ENCODE measurements at regions not wholly inside any gene's neighbourhood (a gene's known extent, or its start where the extent isn't known, plus 50 kb on each side); places are given as distances from the start of the nearest gene placed in this dataset.

DNA sequence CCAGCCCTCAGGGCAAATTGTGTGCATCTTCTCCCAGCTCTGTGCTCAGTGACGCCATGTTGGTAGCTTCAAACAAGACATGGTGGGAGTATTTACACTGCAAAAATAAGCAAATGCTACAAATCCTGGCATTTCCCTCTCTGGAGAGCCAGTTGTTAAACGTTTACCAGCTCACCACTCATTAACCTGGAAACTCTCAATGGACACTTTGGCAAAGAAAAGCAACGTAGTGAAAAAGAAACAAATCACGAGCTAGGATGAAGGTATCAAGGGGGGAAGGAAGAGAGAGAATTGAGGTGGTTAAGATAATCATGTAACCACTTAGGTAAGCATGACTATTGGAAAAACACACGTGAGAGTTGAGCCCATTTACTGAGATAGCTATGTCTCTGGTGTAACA, 72.5 kb downstream of the MRPS30 start:
- Histone ChIP-seq H3K9me3 (no peaks in the 10 kb centered on the region), H3K4me1 (no peaks in the 10 kb centered on the region), H3K27me3 (no peaks in the 10 kb centered on the region), H3K4me3 (no peak overlapping the region), H3K27ac (no peak overlapping the region), H3K36me3 (no peaks in the 10 kb centered on the region)
- intact Hi-C loops (cut with DNase I), result no loop called here
- DNase-seq (no peak), ATAC-seq (no peak)
- TF ChIP-seq CTCF (IDR thresholded peaks at IDR 0.05) (no peak), POLR2A (IDR thresholded peaks at IDR 0.05) (no peak)
- 30% methylated on average over 5 of the region's 5 CpGs for WGBS (ENCODE audit: insufficient coverage, low coverage, low lambda C conversion rate, missing lambda C conversion rate)

DNA sequence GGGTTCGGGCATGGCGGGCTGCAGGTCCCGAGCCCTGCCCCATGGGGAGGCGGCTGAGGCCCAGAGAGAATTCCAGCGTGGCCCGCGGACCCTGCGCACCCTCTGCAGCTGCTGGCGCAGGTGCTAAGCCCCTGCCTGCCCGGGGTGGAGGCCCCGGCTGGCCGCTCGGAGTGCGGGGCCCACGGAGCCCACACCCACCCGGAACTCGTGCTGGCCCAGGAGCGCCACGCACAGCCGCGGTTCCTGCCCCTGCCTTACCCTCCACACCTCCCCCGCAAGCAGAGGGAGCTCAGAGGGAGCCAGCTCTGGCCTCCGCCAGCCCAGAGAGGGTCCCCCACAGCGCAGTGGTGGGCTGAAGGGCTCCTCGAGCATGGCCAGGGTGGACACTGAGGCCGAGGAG, 75.3 kb downstream of the MRPS30 start:
- TF ChIP-seq POLR2A (IDR thresholded peaks at IDR 0.05) (no peak), CTCF (IDR thresholded peaks at IDR 0.05) (no peak)
- DNase-seq (peak in 1 of 3 donors; percentile 49), ATAC-seq (peak in 1 of 4 donors; percentile 13)
- intact Hi-C loops (cut with DNase I), result no loop called here
- no peak overlapping the region for H3K4me3 ChIP-seq
- H3K4me1 ChIP-seq, result no peaks in the 10 kb centered on the region
- no peak overlapping the region for H3K27ac ChIP-seq
- no peaks in the 10 kb centered on the region for H3K9me3 ChIP-seq
- H3K27me3 ChIP-seq, result no peaks in the 10 kb centered on the region
- no peaks in the 10 kb centered on the region for H3K36me3 ChIP-seq
- WGBS (ENCODE audit: insufficient coverage, low coverage, low lambda C conversion rate, missing lambda C conversion rate), result 80% methylated on average over 4 of the region's 26 CpGs

- Histone ChIP-seq H3K9me3 (no peaks in the 10 kb centered on the region), H3K4me3 (no peak overlapping the region), H3K4me1 (no peaks in the 10 kb centered on the region), H3K27me3 (no peaks in the 10 kb centered on the region), H3K36me3 (no peaks in the 10 kb centered on the region), H3K27ac (no peak overlapping the region)
- intact Hi-C loops (cut with DNase I), result no loop called here
- ATAC-seq (no peak), DNase-seq (no peak)
- 21% methylated on average over 1 of the region's 1 CpG for WGBS (ENCODE audit: insufficient coverage, low coverage, low lambda C conversion rate, missing lambda C conversion rate)
- no peak for TF ChIP-seq CTCF (IDR thresholded peaks at IDR 0.05)
- TF ChIP-seq POLR2A (IDR thresholded peaks at IDR 0.05), result no peak
Measured at GRCh38 chr5:44885903-44886302, 77.2 kb downstream of the MRPS30 start.

DNA sequence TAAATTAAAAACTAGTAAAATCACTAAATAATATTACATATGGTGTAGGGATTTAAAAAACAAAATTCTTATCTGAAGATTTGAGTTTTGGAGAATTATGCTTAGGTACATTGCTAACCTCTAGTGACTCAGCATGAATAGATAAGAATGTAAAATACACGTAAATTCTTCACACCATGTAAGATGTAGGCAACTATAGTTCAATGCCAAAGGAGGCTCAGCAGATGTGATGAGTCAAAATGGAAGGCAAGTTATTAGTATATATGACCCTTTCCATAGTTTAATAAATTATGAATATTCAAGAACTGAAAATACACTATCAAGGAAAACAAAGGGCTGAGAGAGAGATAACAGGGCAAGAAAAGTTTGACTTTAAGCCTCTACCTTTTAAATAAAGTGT, 79.0 kb downstream of the MRPS30 start:
- H3K4me3 ChIP-seq, result no peak overlapping the region
- no peaks in the 10 kb centered on the region for H3K36me3 ChIP-seq
- ATAC-seq, result no peak
- no peaks in the 10 kb centered on the region for H3K27me3 ChIP-seq
- TF ChIP-seq CTCF (IDR thresholded peaks at IDR 0.05) (no peak), POLR2A (IDR thresholded peaks at IDR 0.05) (no peak)
- H3K27ac ChIP-seq, result no peak overlapping the region
- intact Hi-C loops (cut with DNase I), result no loop called here
- H3K4me1 ChIP-seq, result no peaks in the 10 kb centered on the region
- WGBS (ENCODE audit: insufficient coverage, low coverage, low lambda C conversion rate, missing lambda C conversion rate), result 47% methylated on average over 1 of the region's 1 CpG
- no peak for DNase-seq
- no peaks in the 10 kb centered on the region for H3K9me3 ChIP-seq

- H3K4me3 ChIP-seq, result no peak overlapping the region
- TF ChIP-seq CTCF (IDR thresholded peaks at IDR 0.05) (no peak), POLR2A (IDR thresholded peaks at IDR 0.05) (no peak)
- ATAC-seq (no peak), DNase-seq (no peak)
- 19% methylated on average over 1 of the region's 1 CpG for WGBS (ENCODE audit: insufficient coverage, low coverage, low lambda C conversion rate, missing lambda C conversion rate)
- intact Hi-C loops (cut with DNase I), result no loop called here
- H3K27ac ChIP-seq, result no peak overlapping the region
- H3K27me3 ChIP-seq, result no peaks in the 10 kb centered on the region
- no peaks in the 10 kb centered on the region for H3K9me3 ChIP-seq
- no peaks in the 10 kb centered on the region for H3K4me1 ChIP-seq
- H3K36me3 ChIP-seq, result no peaks in the 10 kb centered on the region
Measured at GRCh38 chr5:44888435-44888834, 79.7 kb downstream of the MRPS30 start.
